SK-N-MC (cell line): ENCODE measurements at regions not wholly inside any gene's neighbourhood (a gene's known extent, or its start where the extent isn't known, plus 50 kb on each side); places are given as distances from the start of the nearest gene placed in this dataset.

Source experiments
- EZH2 ChIP-seq: fragments of 200-600 bp; sonication (generic); IDR thresholded peaks from one replicate; pipeline ENCODE4 v1.6.1; 2017; ENCODE audit warnings: antibody characterized with exemption
- POLR2AphosphoS5 ChIP-seq: IDR thresholded peaks from 2 replicates; pipeline ENCODE4 v1.6.1; 2012; ENCODE audit warnings: mild to moderate bottlenecking, low read depth, low read length, borderline replicate concordance

DNA sequence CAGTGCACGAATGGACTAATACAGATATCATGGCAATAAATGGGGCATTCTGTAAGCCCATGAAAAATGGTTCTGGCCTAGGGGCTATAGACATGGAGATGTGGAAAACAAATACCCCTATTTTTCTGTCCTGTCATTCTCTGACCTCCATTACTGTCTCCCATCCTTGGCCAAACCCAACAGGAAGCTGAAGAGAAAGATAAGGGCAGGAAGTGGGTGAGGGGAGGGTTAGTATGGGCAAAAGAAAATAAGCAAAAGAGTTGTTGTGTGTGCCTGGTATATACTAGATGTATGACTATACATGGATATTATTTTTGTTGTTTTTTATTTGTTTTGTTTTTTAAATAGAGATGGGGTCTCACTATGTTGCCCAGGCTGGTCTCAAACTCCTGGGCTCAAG is 339.3 kb downstream of the PCNX1 start:
- TF ChIP-seq EZH2 = no peak
- TF ChIP-seq POLR2AphosphoS5 = no peak
